ENCODE measurements at regions not wholly inside any gene's neighbourhood (a gene's known extent, or its start where the extent isn't known, plus 50 kb on each side); places are given as distances from the start of the nearest gene placed in this dataset.

DNA sequence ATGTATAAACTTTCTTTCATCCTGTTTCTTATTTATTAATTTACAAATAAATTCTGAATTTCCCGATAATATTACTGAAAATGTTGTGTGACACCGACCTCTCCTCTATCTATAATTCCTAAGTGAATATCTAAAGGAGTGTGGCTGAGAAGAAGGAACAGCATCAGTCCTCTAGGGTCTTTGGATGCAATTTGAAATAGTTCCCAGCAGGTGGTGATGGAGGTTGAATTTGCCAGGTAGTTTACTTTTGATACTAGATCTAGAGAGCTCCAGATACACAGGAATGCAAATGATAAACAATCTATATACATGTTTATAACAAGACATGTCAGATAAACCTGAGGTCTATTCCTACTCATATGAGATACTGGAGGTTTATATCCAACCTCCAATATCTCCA, 305.4 kb downstream of the PCDH18 start:
- TF ChIP-seq POLR2A (IDR thresholded peaks at IDR 0.05), result no peak
- TF ChIP-seq, protein P1, sequence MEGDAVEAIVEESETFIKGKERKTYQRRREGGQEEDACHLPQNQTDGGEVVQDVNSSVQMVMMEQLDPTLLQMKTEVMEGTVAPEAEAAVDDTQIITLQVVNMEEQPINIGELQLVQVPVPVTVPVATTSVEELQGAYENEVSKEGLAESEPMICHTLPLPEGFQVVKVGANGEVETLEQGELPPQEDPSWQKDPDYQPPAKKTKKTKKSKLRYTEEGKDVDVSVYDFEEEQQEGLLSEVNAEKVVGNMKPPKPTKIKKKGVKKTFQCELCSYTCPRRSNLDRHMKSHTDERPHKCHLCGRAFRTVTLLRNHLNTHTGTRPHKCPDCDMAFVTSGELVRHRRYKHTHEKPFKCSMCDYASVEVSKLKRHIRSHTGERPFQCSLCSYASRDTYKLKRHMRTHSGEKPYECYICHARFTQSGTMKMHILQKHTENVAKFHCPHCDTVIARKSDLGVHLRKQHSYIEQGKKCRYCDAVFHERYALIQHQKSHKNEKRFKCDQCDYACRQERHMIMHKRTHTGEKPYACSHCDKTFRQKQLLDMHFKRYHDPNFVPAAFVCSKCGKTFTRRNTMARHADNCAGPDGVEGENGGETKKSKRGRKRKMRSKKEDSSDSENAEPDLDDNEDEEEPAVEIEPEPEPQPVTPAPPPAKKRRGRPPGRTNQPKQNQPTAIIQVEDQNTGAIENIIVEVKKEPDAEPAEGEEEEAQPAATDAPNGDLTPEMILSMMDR (IDR thresholded peaks at IDR 0.05 in 4 of 5, conservative IDR thresholded peaks at IDR 0.05 in 1 of 5), result no peak
